ENCODE measurements at regions not wholly inside any gene's neighbourhood (a gene's known extent, or its start where the extent isn't known, plus 50 kb on each side); places are given as distances from the start of the nearest gene placed in this dataset.

DNA sequence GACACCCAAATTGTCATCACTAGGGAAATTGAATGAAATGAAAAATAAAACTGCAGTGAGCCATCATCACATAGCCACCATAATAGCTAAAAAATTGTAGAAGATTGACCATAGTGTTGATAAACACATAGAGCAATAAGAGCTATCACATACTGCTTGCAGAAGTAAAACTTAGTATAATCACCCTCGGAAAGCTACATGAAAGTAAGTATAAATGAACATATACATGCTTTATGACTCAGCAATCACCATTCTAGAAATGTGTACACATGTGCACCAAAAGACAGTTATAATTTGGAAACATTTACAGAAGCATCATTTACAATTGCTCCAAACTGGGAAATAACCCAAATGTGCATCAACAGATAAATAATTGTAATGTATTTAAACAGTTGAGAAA lies 153.1 kb upstream of the LRRC7 start:
- no peaks in the 10 kb centered on the region for H3K36me3 ChIP-seq
- no peak overlapping the region for H3K27ac ChIP-seq
- no peak for TF ChIP-seq POLR2A (IDR thresholded peaks at IDR 0.05)
- TF ChIP-seq, protein P1, sequence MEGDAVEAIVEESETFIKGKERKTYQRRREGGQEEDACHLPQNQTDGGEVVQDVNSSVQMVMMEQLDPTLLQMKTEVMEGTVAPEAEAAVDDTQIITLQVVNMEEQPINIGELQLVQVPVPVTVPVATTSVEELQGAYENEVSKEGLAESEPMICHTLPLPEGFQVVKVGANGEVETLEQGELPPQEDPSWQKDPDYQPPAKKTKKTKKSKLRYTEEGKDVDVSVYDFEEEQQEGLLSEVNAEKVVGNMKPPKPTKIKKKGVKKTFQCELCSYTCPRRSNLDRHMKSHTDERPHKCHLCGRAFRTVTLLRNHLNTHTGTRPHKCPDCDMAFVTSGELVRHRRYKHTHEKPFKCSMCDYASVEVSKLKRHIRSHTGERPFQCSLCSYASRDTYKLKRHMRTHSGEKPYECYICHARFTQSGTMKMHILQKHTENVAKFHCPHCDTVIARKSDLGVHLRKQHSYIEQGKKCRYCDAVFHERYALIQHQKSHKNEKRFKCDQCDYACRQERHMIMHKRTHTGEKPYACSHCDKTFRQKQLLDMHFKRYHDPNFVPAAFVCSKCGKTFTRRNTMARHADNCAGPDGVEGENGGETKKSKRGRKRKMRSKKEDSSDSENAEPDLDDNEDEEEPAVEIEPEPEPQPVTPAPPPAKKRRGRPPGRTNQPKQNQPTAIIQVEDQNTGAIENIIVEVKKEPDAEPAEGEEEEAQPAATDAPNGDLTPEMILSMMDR (IDR thresholded peaks at IDR 0.05) = no peak
- no peaks in the 10 kb centered on the region for H3K4me1 ChIP-seq
- DNase-seq = no peak
- H3K9me3 ChIP-seq = no peaks in the 10 kb centered on the region
- no peak overlapping the region for H3K4me3 ChIP-seq
- H3K27me3 ChIP-seq = no peaks in the 10 kb centered on the region

DNA sequence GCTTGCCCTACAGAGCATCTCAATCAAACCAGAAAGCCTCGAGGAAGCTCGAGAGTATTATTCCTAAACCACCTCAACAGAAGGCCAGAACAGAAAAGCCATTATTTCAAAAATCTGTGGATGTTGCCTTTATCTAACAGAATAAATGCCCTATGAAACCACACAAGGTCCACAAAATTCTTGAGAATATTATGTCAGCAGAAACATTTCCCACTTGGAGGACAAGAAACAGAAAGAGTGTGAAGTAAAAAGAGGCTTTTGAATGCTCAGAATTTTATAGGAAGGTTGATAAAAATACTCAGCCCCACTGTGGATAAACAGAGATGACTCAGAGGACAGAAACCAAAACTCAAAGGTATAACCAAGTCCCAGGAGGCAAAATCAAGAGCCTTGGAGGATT lies 146.4 kb upstream of the LRRC7 start:
- Histone ChIP-seq H3K36me3 (no peaks in the 10 kb centered on the region), H3K4me3 (no peak overlapping the region), H3K27me3 (no peaks in the 10 kb centered on the region), H3K4me1 (no peaks in the 10 kb centered on the region), H3K9me3 (no peaks in the 10 kb centered on the region), H3K27ac (no peak overlapping the region)
- TF ChIP-seq, protein P1 (IDR thresholded peaks at IDR 0.05) = no peak
- TF ChIP-seq POLR2A (IDR thresholded peaks at IDR 0.05) = no peak
- no peak for DNase-seq

DNA sequence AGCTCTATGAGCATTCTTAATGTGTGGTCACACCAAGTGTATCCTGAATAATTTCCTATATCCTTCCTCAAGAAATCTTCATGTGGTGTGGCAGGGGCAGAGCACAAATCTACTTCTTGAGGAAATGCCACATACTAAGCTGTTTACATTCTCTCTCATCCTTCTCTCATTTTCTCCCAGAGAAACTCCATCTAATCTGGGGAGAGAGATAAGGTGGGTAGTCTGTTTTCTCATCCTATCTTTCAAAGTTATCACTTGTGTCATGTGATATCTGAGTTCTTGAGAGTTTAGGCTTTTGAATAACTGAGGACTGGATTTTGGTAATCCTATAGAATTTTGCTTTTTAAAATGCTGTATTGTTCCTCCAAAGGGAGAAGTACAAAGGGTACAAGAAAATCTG lies 141.9 kb upstream of the LRRC7 start:
- DNase-seq = no peak
- Histone ChIP-seq H3K9me3 (no peaks in the 10 kb centered on the region), H3K27ac (no peak overlapping the region), H3K4me3 (no peak overlapping the region), H3K4me1 (no peaks in the 10 kb centered on the region), H3K27me3 (no peaks in the 10 kb centered on the region), H3K36me3 (no peaks in the 10 kb centered on the region)
- TF ChIP-seq POLR2A (IDR thresholded peaks at IDR 0.05) = no peak
- TF ChIP-seq, protein P1 (IDR thresholded peaks at IDR 0.05) = no peak

DNA sequence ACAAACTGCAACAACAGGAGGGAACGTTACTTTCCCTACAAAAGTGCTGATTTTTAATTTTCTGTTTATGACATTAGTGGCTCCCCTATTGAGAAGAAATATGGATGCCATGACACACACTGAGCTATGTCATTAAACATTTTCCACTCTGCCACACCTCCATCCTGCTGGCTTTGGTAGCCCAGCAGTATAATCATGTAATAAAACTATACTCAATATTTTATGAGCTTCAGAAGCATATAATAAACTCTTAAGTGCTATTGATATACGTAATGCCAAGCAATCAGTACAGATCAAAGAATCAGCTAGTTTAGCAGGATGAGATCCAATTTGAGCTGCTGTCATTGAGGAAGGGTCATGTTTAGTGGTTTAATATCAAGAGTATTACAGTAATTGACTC lies 141.3 kb upstream of the LRRC7 start:
- H3K4me1 ChIP-seq = no peaks in the 10 kb centered on the region
- H3K27me3 ChIP-seq = no peaks in the 10 kb centered on the region
- H3K27ac ChIP-seq = no peak overlapping the region
- no peak for TF ChIP-seq POLR2A (IDR thresholded peaks at IDR 0.05)
- TF ChIP-seq, protein P1 (IDR thresholded peaks at IDR 0.05) = no peak
- no peaks in the 10 kb centered on the region for H3K36me3 ChIP-seq
- no peaks in the 10 kb centered on the region for H3K9me3 ChIP-seq
- peak in 1 of 3 donors; percentile 43 for DNase-seq
- no peak overlapping the region for H3K4me3 ChIP-seq

DNA sequence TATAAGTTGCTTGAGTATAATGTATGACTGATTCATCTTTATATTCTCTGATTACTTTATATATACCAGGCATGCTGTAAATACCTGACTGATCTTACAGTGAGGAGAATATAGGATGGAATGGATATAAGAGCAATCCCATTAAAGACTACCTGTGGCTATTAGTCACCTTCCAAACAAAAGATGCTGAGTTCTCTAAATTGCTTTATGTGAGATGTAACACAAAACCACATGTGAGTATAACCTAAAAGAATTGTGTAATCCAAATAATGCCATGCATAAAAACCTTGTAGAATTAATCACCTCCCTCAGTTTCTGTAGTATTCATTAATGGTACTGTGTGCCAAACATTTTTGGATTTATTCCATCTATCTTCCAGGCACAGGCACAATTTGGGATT lies 134.6 kb upstream of the LRRC7 start:
- H3K9me3 ChIP-seq = no peaks in the 10 kb centered on the region
- no peak for DNase-seq
- TF ChIP-seq POLR2A (IDR thresholded peaks at IDR 0.05) = no peak
- TF ChIP-seq, protein P1 (IDR thresholded peaks at IDR 0.05) = no peak
- no peaks in the 10 kb centered on the region for H3K27me3 ChIP-seq
- H3K4me1 ChIP-seq = no peaks in the 10 kb centered on the region
- H3K27ac ChIP-seq = no peak overlapping the region
- H3K36me3 ChIP-seq = no peaks in the 10 kb centered on the region
- no peak overlapping the region for H3K4me3 ChIP-seq

DNA sequence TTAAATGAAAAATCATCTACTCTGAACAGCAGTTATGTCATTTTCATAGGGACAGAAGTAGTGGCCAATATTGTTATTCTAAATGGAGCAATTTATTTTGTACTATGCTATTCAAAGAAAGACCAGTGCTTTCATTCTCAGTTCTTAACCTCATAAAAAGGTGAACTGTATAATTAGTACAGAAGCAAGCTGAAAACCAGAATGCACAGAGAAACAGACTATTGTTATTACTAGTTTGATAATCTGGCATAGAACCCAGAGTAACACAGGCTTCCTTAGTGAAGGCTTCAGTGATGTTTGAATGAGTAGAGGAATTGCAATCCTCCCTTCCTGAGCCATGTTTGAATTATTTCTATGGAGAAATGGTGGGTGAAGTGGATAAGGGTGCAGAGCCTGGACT lies 131.6 kb upstream of the LRRC7 start:
- H3K4me3 ChIP-seq = no peak overlapping the region
- H3K36me3 ChIP-seq = no peaks in the 10 kb centered on the region
- H3K27ac ChIP-seq = no peak overlapping the region
- no peak for DNase-seq
- H3K4me1 ChIP-seq = no peaks in the 10 kb centered on the region
- no peaks in the 10 kb centered on the region for H3K9me3 ChIP-seq
- H3K27me3 ChIP-seq = no peaks in the 10 kb centered on the region
- TF ChIP-seq, protein P1 (IDR thresholded peaks at IDR 0.05) = no peak
- TF ChIP-seq POLR2A (IDR thresholded peaks at IDR 0.05) = no peak
